ENCODE measurements at regions not wholly inside any gene's neighbourhood (a gene's known extent, or its start where the extent isn't known, plus 50 kb on each side); places are given as distances from the start of the nearest gene placed in this dataset.

DNA sequence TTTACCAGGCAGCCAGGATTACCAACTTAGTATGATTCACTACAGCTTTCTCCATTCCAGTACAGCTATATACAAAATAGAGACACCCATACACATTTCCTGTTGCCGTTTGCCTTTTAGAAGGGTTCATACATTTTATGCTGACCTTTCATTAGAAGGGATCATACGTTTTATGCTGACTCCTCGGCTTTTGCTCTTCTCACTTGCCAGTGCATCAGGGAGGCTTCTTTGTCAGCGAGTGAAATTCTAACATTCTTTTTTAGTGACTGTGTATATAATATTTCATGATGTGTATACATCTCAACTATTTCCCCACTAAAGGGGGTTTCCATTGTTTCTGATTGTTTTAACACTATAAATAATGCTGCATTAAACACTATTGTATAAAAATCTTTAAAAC, 552.6 kb downstream of the TRIML1 start:
- no peak for TF ChIP-seq POLR2A (IDR thresholded peaks at IDR 0.05)
- TF ChIP-seq EP300 (IDR thresholded peaks at IDR 0.05): no peak
- TF ChIP-seq, protein P1, sequence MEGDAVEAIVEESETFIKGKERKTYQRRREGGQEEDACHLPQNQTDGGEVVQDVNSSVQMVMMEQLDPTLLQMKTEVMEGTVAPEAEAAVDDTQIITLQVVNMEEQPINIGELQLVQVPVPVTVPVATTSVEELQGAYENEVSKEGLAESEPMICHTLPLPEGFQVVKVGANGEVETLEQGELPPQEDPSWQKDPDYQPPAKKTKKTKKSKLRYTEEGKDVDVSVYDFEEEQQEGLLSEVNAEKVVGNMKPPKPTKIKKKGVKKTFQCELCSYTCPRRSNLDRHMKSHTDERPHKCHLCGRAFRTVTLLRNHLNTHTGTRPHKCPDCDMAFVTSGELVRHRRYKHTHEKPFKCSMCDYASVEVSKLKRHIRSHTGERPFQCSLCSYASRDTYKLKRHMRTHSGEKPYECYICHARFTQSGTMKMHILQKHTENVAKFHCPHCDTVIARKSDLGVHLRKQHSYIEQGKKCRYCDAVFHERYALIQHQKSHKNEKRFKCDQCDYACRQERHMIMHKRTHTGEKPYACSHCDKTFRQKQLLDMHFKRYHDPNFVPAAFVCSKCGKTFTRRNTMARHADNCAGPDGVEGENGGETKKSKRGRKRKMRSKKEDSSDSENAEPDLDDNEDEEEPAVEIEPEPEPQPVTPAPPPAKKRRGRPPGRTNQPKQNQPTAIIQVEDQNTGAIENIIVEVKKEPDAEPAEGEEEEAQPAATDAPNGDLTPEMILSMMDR (IDR thresholded peaks at IDR 0.05): no peak
